HepG2 (cell line): ENCODE measurements at regions not wholly inside any gene's neighbourhood (a gene's known extent, or its start where the extent isn't known, plus 50 kb on each side); places are given as distances from the start of the nearest gene placed in this dataset.

Source experiments
- ATAC-seq: fragments of 200-7000 bp; cut with Tn5 transposase; 3 replicates; pipeline ENCODE4 v1.9.1; 2020; ENCODE audit warnings: mild to moderate bottlenecking, moderate library complexity
- BruUV-seq: library from RNA; stranded (reverse); fragments of 400-500 nt; replicated peaks from 2 replicates; lab custom pipeline; 2021; lab: Mats Ljungman, UMichigan
- CTCF ChIA-PET: fragments of 300-600 bp; formaldehyde crosslinking; extraction: SDS; loops from one replicate; lab custom pipeline; 2021; ENCODE audit warnings: low total read pairs, inconsistent platforms, low intra/inter-chr PET ratio; lab: Yijun Ruan, JAX
- POLR2A ChIA-PET: fragments of 350-600 bp; sonication (Branson Sonifier 250); formaldehyde crosslinking; loops from one replicate; lab custom pipeline; 2020; ENCODE audit warnings: antibody characterized with exemption, inconsistent platforms; lab: Yijun Ruan, JAX
- DNase-seq: peaks from one replicate; pipeline ENCODE4 v3.0.0-alpha.2; 2015; ENCODE audit warnings: low spot score
- FAIRE-seq: peaks from 3 replicates; lab custom pipeline; 2011; peaks lifted over from hg19 to GRCh38; lab: Jason Lieb, UNC
- H2AFZ ChIP-seq: one replicate; pipeline ENCODE4 v1.6.1; 2011; ENCODE audit warnings: low read length, inconsistent platforms
- H3K27ac ChIP-seq: fragments of 300-600 bp; 3 replicates; pipeline ENCODE4 v1.8.0; 2011; ENCODE audit warnings: mixed run types, mild to moderate bottlenecking, mixed read lengths, low read length, inconsistent platforms; ENCODE audit not compliant: insufficient read depth; ENCODE audit errors: extremely low read length
- H3K27me3 ChIP-seq, 2 experiments: fragments of 200-600 bp in 1 of 2; 2 replicates in 1 of 2; 3 replicates in 1 of 2; pipeline versions ENCODE4 v1.6.0 to v1.8.0; 2011; ENCODE audit warnings: low read length in 2 of 2, mild to moderate bottlenecking in 2 of 2, moderate library complexity in 2 of 2, inconsistent platforms in 1 of 2; ENCODE audit not compliant: insufficient read depth in 2 of 2, control insufficient read depth in 1 of 2
- H3K36me3 ChIP-seq, 2 experiments: fragments of 200-600 bp in 1 of 2; replicated peaks in 1 of 2; 2 replicates in 1 of 2; 3 replicates in 1 of 2; pipeline versions ENCODE4 v1.5.1 to v1.8.0; 2011; ENCODE audit warnings: low read length in 2 of 2, inconsistent platforms in 1 of 2; ENCODE audit not compliant: insufficient read depth in 2 of 2, control insufficient read depth in 1 of 2
- H3K4me1 ChIP-seq: 2 replicates; pipeline ENCODE4 v1.5.1; 2012; ENCODE audit warnings: low read length, inconsistent platforms; ENCODE audit not compliant: insufficient read depth
- H3K4me2 ChIP-seq: 2 replicates; pipeline ENCODE4 v1.6.0; 2011; ENCODE audit warnings: low read depth, low read length, inconsistent platforms
- H3K4me3 ChIP-seq, 3 experiments: fragments of 200-600 bp in 1 of 3; sonication (generic), shearing (Covaris generic) in 1 of 3; replicated peaks in 1 of 3; 2 replicates each; pipeline ENCODE4 v1.5.1; 2011 to 2016; ENCODE audit warnings: low read length in 3 of 3, inconsistent platforms in 2 of 3, low read depth in 2 of 3, mild to moderate bottlenecking in 2 of 3, control low read depth in 1 of 3, mixed read lengths in 1 of 3; ENCODE audit not compliant: insufficient read depth in 1 of 3
- H3K79me2 ChIP-seq: one replicate; pipeline ENCODE4 v1.6.1; 2011; ENCODE audit warnings: low read length, inconsistent platforms; ENCODE audit not compliant: insufficient read depth
- H3K9ac ChIP-seq: 2 replicates; pipeline ENCODE4 v1.6.0; 2011; ENCODE audit warnings: mild to moderate bottlenecking, low read depth, low read length, inconsistent platforms; ENCODE audit not compliant: insufficient read depth
- H3K9me3 ChIP-seq: 2 replicates; pipeline ENCODE4 v1.5.1; 2012; ENCODE audit warnings: mild to moderate bottlenecking, low read length
- H4K20me1 ChIP-seq: 2 replicates; pipeline ENCODE4 v1.6.0; 2011; ENCODE audit warnings: inconsistent platforms, mild to moderate bottlenecking, low read length, moderate library complexity; ENCODE audit not compliant: insufficient read depth
- CBX2 ChIP-seq, 2 experiments: fragments of 200-600 bp in 1 of 2; sonication (generic); formaldehyde crosslinking in 1 of 2; IDR thresholded peaks; 2 replicates each; pipeline versions ENCODE4 v1.7.0 to v1.8.1; 2018 to 2022; ENCODE audit warnings: low read depth in 2 of 2, low read length in 1 of 2, mild to moderate bottlenecking in 1 of 2, missing genetic modification reagents in 1 of 2
- FOXA3 ChIP-seq: IDR thresholded peaks from 2 replicates; pipeline ENCODE4 v1.6.1; 2016; ENCODE audit warnings: missing genetic modification reagents, missing compliant biosample characterization
- GPBP1L1 ChIP-seq: sonication (generic); formaldehyde crosslinking; IDR thresholded peaks from 2 replicates; pipeline ENCODE4 v1.5.0; 2020; ENCODE audit warnings: mild to moderate bottlenecking, missing genetic modification reagents
- HOXA7 ChIP-seq: sonication (generic); formaldehyde crosslinking; IDR thresholded peaks from 2 replicates; pipeline ENCODE4 v1.8.1; 2022; ENCODE audit warnings: mild to moderate bottlenecking, missing genetic modification reagents, moderate library complexity
- HOXD1 ChIP-seq: sonication (generic); formaldehyde crosslinking; IDR thresholded peaks from 2 replicates; pipeline ENCODE4 v1.5.0; 2020; ENCODE audit warnings: missing genetic modification reagents
- JUN ChIP-seq: sonication (generic); formaldehyde crosslinking; IDR thresholded peaks from 2 replicates; pipeline ENCODE4 v1.4.0; 2020; ENCODE audit warnings: mild to moderate bottlenecking, missing genetic modification reagents
- MXI1 ChIP-seq: IDR thresholded peaks from 3 replicates; pipeline ENCODE4 v1.6.1; 2012; ENCODE audit warnings: low read depth, low read length, inconsistent platforms, borderline replicate concordance
- XBP1 ChIP-seq: sonication (generic); formaldehyde crosslinking; IDR thresholded peaks from 2 replicates; pipeline ENCODE4 v1.5.0; 2020; ENCODE audit warnings: missing genetic modification reagents
- ZNF207 ChIP-seq: fragments of 450-650 bp; IDR thresholded peaks from 2 replicates; pipeline ENCODE4 v1.6.1; 2016; ENCODE audit warnings: antibody characterized with exemption, borderline replicate concordance
- ZNF354B ChIP-seq: sonication (generic); formaldehyde crosslinking; IDR thresholded peaks from 2 replicates; pipeline ENCODE4 v1.8.0; 2022; ENCODE audit warnings: mild to moderate bottlenecking, missing genetic modification reagents
- ZNF430 ChIP-seq: sonication (generic); formaldehyde crosslinking; IDR thresholded peaks from 2 replicates; pipeline ENCODE4 v1.9.0; 2021; ENCODE audit warnings: mild to moderate bottlenecking, missing genetic modification reagents
- ZNF503 ChIP-seq: sonication (generic); formaldehyde crosslinking; IDR thresholded peaks from 2 replicates; pipeline ENCODE4 v1.4.0; 2020; ENCODE audit warnings: missing genetic modification reagents
- ZNF549 ChIP-seq: sonication (generic); formaldehyde crosslinking; IDR thresholded peaks from 2 replicates; pipeline ENCODE4 v1.5.0; 2020; ENCODE audit warnings: missing genetic modification reagents
- ZNF616 ChIP-seq: sonication (generic); formaldehyde crosslinking; IDR thresholded peaks from 2 replicates; pipeline ENCODE4 v1.5.0; 2020; ENCODE audit warnings: low read depth, mild to moderate bottlenecking, missing genetic modification reagents
- WGBS: methylation state at CpG from one replicate; pipeline ENCODE4 v1.1.6; 2017; ENCODE audit warnings: low lambda C conversion rate; 5-methylcytosine and 5-hydroxymethylcytosine counted together
- in situ Hi-C: cut with HindIII; loops from 2 replicates; pipeline ENCODE4 v1.10.0; 2017; ENCODE audit warnings: low pct_unique_long_range_greater_than_20kb; ENCODE audit not compliant: extremely low pct_ligation_motif_present
- intact Hi-C: fragments of 100-400 bp; cut with micrococcal nuclease; formaldehyde crosslinking; loops from one replicate; pipeline ENCODE4 v1.10.0; 2022; ENCODE audit not compliant: unreplicated experiment
- TF ChIP-seq, protein P1 (sequence below): sonication (generic); formaldehyde crosslinking; IDR thresholded peaks from 2 replicates; pipeline ENCODE4 v1.8.0; 2022; ENCODE audit warnings: missing genetic modification reagents, mild to moderate bottlenecking, inconsistent platforms, borderline replicate concordance
- TF ChIP-seq, protein P2 (sequence below): IDR thresholded peaks from 2 replicates; pipeline ENCODE4 v1.4.0; 2020; ENCODE audit warnings: mild to moderate bottlenecking, missing genetic modification reagents

DNA sequence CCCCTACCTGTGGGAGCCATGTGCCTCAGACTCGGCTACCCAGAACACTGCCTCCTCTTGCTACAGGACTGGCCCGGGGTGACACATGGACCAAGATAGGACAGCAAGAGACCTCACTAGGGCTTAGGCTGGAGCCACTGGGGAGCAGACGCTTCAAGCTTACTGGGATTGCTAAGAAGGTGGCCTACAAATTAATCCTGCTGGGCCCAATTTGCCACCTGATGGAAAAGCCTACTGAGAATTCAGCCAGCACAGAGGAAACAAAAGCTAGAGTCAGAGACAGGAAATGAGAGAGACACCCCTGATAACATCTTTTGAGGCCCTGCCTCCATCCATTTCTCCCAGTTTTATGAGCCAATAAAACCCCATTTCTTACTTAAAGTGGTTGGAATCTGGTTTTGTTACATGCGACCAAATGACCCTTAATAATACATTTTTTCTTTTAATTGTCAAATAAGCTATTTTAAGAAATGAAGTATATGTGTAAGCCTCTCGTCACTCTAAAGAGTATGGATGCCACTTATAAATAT, 282.1 kb downstream of the CXCL12 start:
- no peak overlapping the region for H3K4me3 ChIP-seq
- H2AFZ ChIP-seq: no peak overlapping the region
- intact Hi-C loops (no loop called here), in situ Hi-C loops (no loop called here)
- no peak for DNase-seq
- H3K79me2 ChIP-seq: no peaks in the 10 kb centered on the region
- no peaks in the 10 kb centered on the region for H3K9me3 ChIP-seq
- BruUV-seq: no TSS peak
- H3K4me2 ChIP-seq: no peak overlapping the region
- ChIA-PET POLR2A (no interaction called here), CTCF (no interaction called here)
- 14% methylated on average over 5 of the region's 5 CpGs for WGBS
- no peak for FAIRE-seq
- no peaks in the 10 kb centered on the region for H4K20me1 ChIP-seq
- H3K36me3 ChIP-seq: no peaks in the 10 kb centered on the region
- peaks cover 0 to 4% of the 10 kb centered on the region in 2 experiments; a peak in 1 of 5 replicates for H3K27me3 ChIP-seq
- no peak for TF ChIP-seq HOXD1 (CRISPR knock-in tag)
- TF ChIP-seq ZNF207: no peak
- TF ChIP-seq HOXA7 (CRISPR knock-in tag): no peak
- TF ChIP-seq ZNF616 (CRISPR knock-in tag): no peak
- no peak for TF ChIP-seq CBX2 (IDR thresholded peaks at IDR 0.05; ENCODE audit: low read depth, low read length)
- TF ChIP-seq CBX2 (CRISPR knock-in tag; IDR thresholded peaks at IDR 0.05; ENCODE audit: low read depth): no peak
- TF ChIP-seq ZNF549 (CRISPR knock-in tag): no peak
- TF ChIP-seq, protein P1, sequence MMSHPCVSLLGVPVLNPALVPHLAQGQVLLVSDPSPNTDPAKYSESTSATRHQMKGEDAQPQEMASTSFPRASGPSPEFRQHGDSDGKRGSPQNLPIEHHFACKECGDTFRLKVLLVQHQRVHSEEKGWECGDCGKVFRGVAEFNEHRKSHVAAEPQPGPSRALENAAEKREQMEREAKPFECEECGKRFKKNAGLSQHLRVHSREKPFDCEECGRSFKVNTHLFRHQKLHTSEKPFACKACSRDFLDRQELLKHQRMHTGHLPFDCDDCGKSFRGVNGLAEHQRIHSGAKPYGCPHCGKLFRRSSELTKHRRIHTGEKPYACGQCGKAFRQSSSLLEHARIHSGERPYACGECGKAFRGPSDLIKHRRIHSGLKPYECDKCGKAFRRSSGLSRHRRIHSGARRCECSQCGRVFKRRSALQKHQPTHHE (CRISPR knock-in tag): no peak
- no peak for TF ChIP-seq ZNF354B (CRISPR knock-in tag)
- TF ChIP-seq MXI1: no peak
- TF ChIP-seq, protein P2, sequence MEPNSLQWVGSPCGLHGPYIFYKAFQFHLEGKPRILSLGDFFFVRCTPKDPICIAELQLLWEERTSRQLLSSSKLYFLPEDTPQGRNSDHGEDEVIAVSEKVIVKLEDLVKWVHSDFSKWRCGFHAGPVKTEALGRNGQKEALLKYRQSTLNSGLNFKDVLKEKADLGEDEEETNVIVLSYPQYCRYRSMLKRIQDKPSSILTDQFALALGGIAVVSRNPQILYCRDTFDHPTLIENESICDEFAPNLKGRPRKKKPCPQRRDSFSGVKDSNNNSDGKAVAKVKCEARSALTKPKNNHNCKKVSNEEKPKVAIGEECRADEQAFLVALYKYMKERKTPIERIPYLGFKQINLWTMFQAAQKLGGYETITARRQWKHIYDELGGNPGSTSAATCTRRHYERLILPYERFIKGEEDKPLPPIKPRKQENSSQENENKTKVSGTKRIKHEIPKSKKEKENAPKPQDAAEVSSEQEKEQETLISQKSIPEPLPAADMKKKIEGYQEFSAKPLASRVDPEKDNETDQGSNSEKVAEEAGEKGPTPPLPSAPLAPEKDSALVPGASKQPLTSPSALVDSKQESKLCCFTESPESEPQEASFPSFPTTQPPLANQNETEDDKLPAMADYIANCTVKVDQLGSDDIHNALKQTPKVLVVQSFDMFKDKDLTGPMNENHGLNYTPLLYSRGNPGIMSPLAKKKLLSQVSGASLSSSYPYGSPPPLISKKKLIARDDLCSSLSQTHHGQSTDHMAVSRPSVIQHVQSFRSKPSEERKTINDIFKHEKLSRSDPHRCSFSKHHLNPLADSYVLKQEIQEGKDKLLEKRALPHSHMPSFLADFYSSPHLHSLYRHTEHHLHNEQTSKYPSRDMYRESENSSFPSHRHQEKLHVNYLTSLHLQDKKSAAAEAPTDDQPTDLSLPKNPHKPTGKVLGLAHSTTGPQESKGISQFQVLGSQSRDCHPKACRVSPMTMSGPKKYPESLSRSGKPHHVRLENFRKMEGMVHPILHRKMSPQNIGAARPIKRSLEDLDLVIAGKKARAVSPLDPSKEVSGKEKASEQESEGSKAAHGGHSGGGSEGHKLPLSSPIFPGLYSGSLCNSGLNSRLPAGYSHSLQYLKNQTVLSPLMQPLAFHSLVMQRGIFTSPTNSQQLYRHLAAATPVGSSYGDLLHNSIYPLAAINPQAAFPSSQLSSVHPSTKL (CRISPR knock-in tag): no peak
- no peak for TF ChIP-seq ZNF503 (CRISPR knock-in tag)
- TF ChIP-seq JUN (CRISPR knock-in tag): no peak
- TF ChIP-seq FOXA3 (CRISPR knock-in tag): no peak
- no peak for TF ChIP-seq GPBP1L1 (CRISPR knock-in tag)
- no peak for TF ChIP-seq XBP1
- TF ChIP-seq ZNF430 (CRISPR knock-in tag): no peak
- no peak overlapping the region for H3K9ac ChIP-seq
- no peaks in the 10 kb centered on the region for H3K4me1 ChIP-seq
- ATAC-seq: no peak
- H3K27ac ChIP-seq: no peak overlapping the region
